ENCODE measurements at regions not wholly inside any gene's neighbourhood (a gene's known extent, or its start where the extent isn't known, plus 50 kb on each side); places are given as distances from the start of the nearest gene placed in this dataset.

DNA sequence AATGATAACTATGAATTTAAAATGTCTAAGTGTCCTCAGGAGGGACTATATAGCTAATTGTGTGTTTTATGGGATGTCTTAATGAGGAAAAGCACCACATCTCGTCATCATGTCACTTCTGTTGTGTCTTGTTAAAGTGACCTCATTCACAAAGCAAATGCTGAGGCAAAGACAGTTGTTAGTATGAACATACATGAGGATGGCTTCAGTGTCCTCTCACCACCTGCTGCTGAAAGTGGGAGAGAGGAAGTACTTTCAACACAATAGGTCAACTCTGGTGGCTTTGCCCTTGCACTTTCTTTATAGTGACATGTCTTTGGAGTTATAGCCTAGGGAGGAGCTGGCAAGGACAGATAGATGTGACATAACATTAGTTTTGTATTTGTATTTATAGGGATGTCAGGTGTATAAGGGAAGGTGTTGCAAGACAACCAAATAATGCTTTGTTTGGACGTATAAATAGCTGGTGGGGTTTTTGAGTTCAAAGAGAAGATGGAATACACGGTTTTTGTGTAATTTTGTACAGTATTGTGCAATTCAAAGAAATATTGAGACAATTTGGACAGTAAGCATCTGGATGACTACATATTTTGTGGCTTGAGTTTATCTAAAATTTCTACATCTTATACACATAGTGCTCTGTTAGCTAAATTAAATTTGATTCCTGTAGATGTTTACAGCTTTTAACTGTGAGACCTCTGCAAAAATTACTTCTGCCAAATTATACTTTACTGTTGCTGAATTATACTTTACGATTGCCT, 131.7 kb upstream of the ATP2B1 start:
- H3K4me3 ChIP-seq (ENCODE audit: low read depth, low read length) = no peak overlapping the region
- DNase-seq (ENCODE audit: low read depth) = no peak
- TF ChIP-seq, protein P1, sequence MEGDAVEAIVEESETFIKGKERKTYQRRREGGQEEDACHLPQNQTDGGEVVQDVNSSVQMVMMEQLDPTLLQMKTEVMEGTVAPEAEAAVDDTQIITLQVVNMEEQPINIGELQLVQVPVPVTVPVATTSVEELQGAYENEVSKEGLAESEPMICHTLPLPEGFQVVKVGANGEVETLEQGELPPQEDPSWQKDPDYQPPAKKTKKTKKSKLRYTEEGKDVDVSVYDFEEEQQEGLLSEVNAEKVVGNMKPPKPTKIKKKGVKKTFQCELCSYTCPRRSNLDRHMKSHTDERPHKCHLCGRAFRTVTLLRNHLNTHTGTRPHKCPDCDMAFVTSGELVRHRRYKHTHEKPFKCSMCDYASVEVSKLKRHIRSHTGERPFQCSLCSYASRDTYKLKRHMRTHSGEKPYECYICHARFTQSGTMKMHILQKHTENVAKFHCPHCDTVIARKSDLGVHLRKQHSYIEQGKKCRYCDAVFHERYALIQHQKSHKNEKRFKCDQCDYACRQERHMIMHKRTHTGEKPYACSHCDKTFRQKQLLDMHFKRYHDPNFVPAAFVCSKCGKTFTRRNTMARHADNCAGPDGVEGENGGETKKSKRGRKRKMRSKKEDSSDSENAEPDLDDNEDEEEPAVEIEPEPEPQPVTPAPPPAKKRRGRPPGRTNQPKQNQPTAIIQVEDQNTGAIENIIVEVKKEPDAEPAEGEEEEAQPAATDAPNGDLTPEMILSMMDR (conservative IDR thresholded peaks at IDR 0.05; ENCODE audit: low read depth, low read length) = no peak

GRCh38 chr12:89839444-89839843, 130.8 kb upstream of the ATP2B1 start:
- TF ChIP-seq, protein P1 (conservative IDR thresholded peaks at IDR 0.05; ENCODE audit: low read depth, low read length) = no peak
- DNase-seq (ENCODE audit: low read depth) = no peak

GRCh38 chr12:89838833-89839232, 130.2 kb upstream of the ATP2B1 start:
- H3K4me3 ChIP-seq (ENCODE audit: low read depth, low read length) = no peak overlapping the region
- TF ChIP-seq, protein P1 (conservative IDR thresholded peaks at IDR 0.05; ENCODE audit: low read depth, low read length) = no peak
- DNase-seq (ENCODE audit: low read depth) = no peak

More at GRCh38 chr12:89839444-89839843, 130.8 kb upstream of the ATP2B1 start:
- no peak overlapping the region for H3K4me3 ChIP-seq (ENCODE audit: low read depth, low read length)

DNA sequence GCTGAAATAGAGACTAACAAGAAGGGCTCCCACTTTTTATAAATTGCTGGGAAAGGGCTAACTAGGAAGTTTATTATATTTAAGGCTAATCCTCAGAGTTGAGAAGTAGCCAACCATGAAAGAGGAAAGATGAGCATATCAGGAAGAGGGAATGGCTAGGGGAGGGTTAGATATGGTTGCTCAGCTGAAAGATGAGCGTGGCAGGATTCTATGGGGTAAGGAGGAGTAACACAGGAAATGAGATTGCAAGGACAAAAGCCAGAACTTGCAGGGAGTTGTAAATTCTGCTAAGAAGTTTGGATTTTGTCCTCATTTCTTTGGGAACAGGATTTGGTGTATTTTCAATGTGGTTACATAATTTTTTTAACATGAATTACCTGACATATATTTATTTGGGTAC, 127.4 kb upstream of the ATP2B1 start:
- DNase-seq (ENCODE audit: low read depth) = no peak
- no peak overlapping the region for H3K4me3 ChIP-seq (ENCODE audit: low read depth, low read length)
- TF ChIP-seq, protein P1 (conservative IDR thresholded peaks at IDR 0.05; ENCODE audit: low read depth, low read length) = no peak

DNA sequence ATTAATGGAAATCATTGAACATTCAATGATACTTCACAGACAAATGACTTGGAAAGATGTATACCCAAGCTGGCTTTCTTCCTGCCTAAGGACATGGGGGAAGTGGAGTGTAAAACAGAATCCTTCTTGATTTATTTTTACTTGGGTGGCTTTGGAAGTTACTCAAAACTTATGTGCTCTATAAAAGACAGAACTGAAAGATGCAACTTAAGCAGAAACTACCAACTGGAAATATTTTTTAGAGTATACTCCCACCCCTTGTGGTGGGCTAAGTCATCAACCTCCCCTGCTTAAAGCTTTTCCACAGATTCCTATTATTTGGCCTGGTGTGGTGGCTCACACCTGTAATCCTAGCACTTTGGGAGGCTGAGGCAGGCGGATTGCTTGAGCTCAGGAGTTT, 126.0 kb upstream of the ATP2B1 start:
- no peak for DNase-seq (ENCODE audit: low read depth)
- H3K4me3 ChIP-seq (ENCODE audit: low read depth, low read length) = no peak overlapping the region
- TF ChIP-seq, protein P1 (conservative IDR thresholded peaks at IDR 0.05; ENCODE audit: low read depth, low read length) = no peak

GRCh38 chr12:89833337-89834252, 125.0 kb upstream of the ATP2B1 start:
- TF ChIP-seq, protein P1 (conservative IDR thresholded peaks at IDR 0.05; ENCODE audit: low read depth, low read length) = no peak
- no peak overlapping the region for H3K4me3 ChIP-seq (ENCODE audit: low read depth, low read length)
- no peak for DNase-seq (ENCODE audit: low read depth)

Measured in epithelial cell of proximal tubule (primary cell).